HCT116 (cell line): ENCODE measurements at regions not wholly inside any gene's neighbourhood (a gene's known extent, or its start where the extent isn't known, plus 50 kb on each side); places are given as distances from the start of the nearest gene placed in this dataset.

Experiments
- ATAC-seq: fragments of 200-7000 bp; cut with Tn5 transposase; 2 replicates; pipeline ENCODE4 v1.9.1; 2020; ENCODE audit warnings: mild to moderate bottlenecking, moderate library complexity
- BruUV-seq: library from RNA; stranded (reverse); fragments of 400-500 nt; replicated peaks from 2 replicates; lab custom pipeline; 2021; lab: Mats Ljungman, UMichigan
- CTCF ChIA-PET: fragments of 300-600 bp; sonication (Branson Sonifier 250); formaldehyde crosslinking; loops from one replicate; lab custom pipeline; 2021; ENCODE audit warnings: antibody characterized with exemption; lab: Charles Lee
- POLR2A ChIA-PET: fragments of 300-600, 350-600 bp; sonication (Branson Sonifier 250); formaldehyde crosslinking; loops from one replicate; lab custom pipeline; 2021; ENCODE audit warnings: antibody characterized with exemption; lab: Charles Lee
- RAD21 ChIA-PET, 2 experiments: fragments of 300-600 bp; sonication (Branson Sonifier 250); formaldehyde crosslinking; loops; one replicate each; lab custom pipeline; 2023; ENCODE audit warnings: low total read pairs in 2 of 2; ENCODE audit not compliant: uncharacterized antibody in 2 of 2, unreplicated experiment in 2 of 2, low non-redundant PET in 1 of 2; lab: Charles Lee
- DNase-seq: peaks from one replicate; pipeline ENCODE4 v3.0.0-alpha.2; 2010; ENCODE audit warnings: low read depth, low spot score
- H2AFZ ChIP-seq: fragments of 200-600 bp; shearing (Covaris generic), sonication (generic); 2 replicates; pipeline ENCODE4 v1.6.1; 2017; ENCODE audit warnings: low read depth, mixed run types, mixed read lengths, antibody characterized with exemption, low read length; ENCODE audit not compliant: poor library complexity, severe bottlenecking
- H3K27ac ChIP-seq: 2 replicates; pipeline ENCODE4 v1.5.1; 2012; ENCODE audit warnings: low read depth, low read length
- H3K27me3 ChIP-seq: fragments of 200-600 bp; sonication (generic); 2 replicates; pipeline ENCODE4 v1.6.1; 2016; ENCODE audit warnings: mixed run types, low read length, mixed read lengths; ENCODE audit not compliant: insufficient read depth
- H3K36me3 ChIP-seq, 2 experiments: fragments of 200-500 bp in 1 of 2; fragments of 200-600 bp in 1 of 2; sonication (Bioruptor generic) in 1 of 2; sonication (generic) in 1 of 2; 2 replicates each; pipeline versions ENCODE4 v1.5.1 to v1.6.1; 2014 to 2016; ENCODE audit warnings: low read length in 2 of 2, inconsistent platforms in 1 of 2, mixed read lengths in 1 of 2, mixed run types in 1 of 2; ENCODE audit not compliant: insufficient read depth in 2 of 2, control insufficient read depth in 1 of 2
- H3K4me1 ChIP-seq, 2 experiments: fragments of 200-600 bp in 1 of 2; sonication (generic) in 1 of 2; 2 replicates each; pipeline versions ENCODE4 v1.5.1 to v1.6.1; 2012 to 2017; ENCODE audit warnings: low read length in 2 of 2, inconsistent platforms in 1 of 2, mild to moderate bottlenecking in 1 of 2, mixed read lengths in 1 of 2, mixed run types in 1 of 2, moderate library complexity in 1 of 2; ENCODE audit not compliant: insufficient read depth in 2 of 2, control insufficient read depth in 1 of 2
- H3K4me2 ChIP-seq: fragments of 200-600 bp; sonication (generic); 2 replicates; pipeline ENCODE4 v1.6.1; 2017; ENCODE audit warnings: mixed run types, low read length, mixed read lengths
- H3K4me3 ChIP-seq, 2 experiments: fragments of 200-600 bp in 1 of 2; sonication (generic) in 1 of 2; replicated peaks in 1 of 2; 2 replicates each; pipeline ENCODE4 v1.5.1; 2011 to 2016; ENCODE audit warnings: low read length in 2 of 2, control low read depth in 1 of 2, low read depth in 1 of 2, mild to moderate bottlenecking in 1 of 2, mixed read lengths in 1 of 2, mixed run types in 1 of 2
- H3K79me2 ChIP-seq: fragments of 200-600 bp; sonication (generic); 2 replicates; pipeline ENCODE4 v1.6.1; 2017; ENCODE audit warnings: mild to moderate bottlenecking, mixed run types, low read length, moderate library complexity, mixed read lengths; ENCODE audit not compliant: insufficient read depth
- H3K9ac ChIP-seq: fragments of 200-600 bp; sonication (generic); 2 replicates; pipeline ENCODE4 v1.6.1; 2016; ENCODE audit warnings: low read length, mixed read lengths
- H3K9me2 ChIP-seq: fragments of 200-600 bp; sonication (generic), shearing (Covaris generic); 2 replicates; pipeline ENCODE4 v1.6.1; 2017; ENCODE audit warnings: mixed run types, mild to moderate bottlenecking, moderate library complexity; ENCODE audit not compliant: insufficient read depth
- H3K9me3 ChIP-seq, 2 experiments: fragments of 200-500 bp in 1 of 2; fragments of 200-600 bp in 1 of 2; sonication (Bioruptor generic) in 1 of 2; sonication (generic) in 1 of 2; 2 replicates each; pipeline ENCODE4 v1.6.1; 2014 to 2017; ENCODE audit warnings: low read length in 2 of 2, mixed read lengths in 2 of 2, inconsistent platforms in 1 of 2, low read depth in 1 of 2, mild to moderate bottlenecking in 1 of 2, mixed run types in 1 of 2, moderate library complexity in 1 of 2; ENCODE audit not compliant: control insufficient read depth in 1 of 2, insufficient read depth in 1 of 2
- H4K20me1 ChIP-seq: fragments of 200-600 bp; sonication (generic), shearing (Covaris generic); 2 replicates; pipeline ENCODE4 v1.6.1; 2017; ENCODE audit warnings: mixed run types, mild to moderate bottlenecking, moderate library complexity; ENCODE audit not compliant: insufficient read depth
- CBX3 ChIP-seq: IDR thresholded peaks from 2 replicates; pipeline ENCODE4 v1.6.1; 2012; ENCODE audit warnings: low read depth
- CEBPB ChIP-seq: IDR thresholded peaks from 2 replicates; pipeline ENCODE4 v1.6.1; 2012; ENCODE audit warnings: low read depth
- EGR1 ChIP-seq: IDR thresholded peaks from 2 replicates; pipeline ENCODE4 v1.6.1; 2012; ENCODE audit warnings: low read depth
- ELF1 ChIP-seq: IDR thresholded peaks from 2 replicates; pipeline ENCODE4 v1.6.1; 2012; ENCODE audit warnings: low read depth, borderline replicate concordance
- EZH2 ChIP-seq: fragments of 200-600 bp; sonication (generic); IDR thresholded peaks from 2 replicates; pipeline ENCODE4 v1.6.1; 2017; ENCODE audit warnings: antibody characterized with exemption, mixed run types
- EZH2phosphoT487 ChIP-seq: fragments of 200-600 bp; IDR thresholded peaks from 2 replicates; pipeline ENCODE4 v1.6.1; 2018; ENCODE audit warnings: antibody characterized with exemption, borderline replicate concordance
- JUND ChIP-seq: IDR thresholded peaks from 2 replicates; pipeline ENCODE4 v1.6.1; 2012
- POLR2A ChIP-seq: IDR thresholded peaks from 2 replicates; pipeline ENCODE4 v1.7.0; 2011; ENCODE audit warnings: borderline replicate concordance; ENCODE audit not compliant: insufficient read depth, insufficient read length; ENCODE audit errors: extremely low read depth
- POLR2AphosphoS5 ChIP-seq: IDR thresholded peaks from 2 replicates; pipeline ENCODE4 v1.6.1; 2011; ENCODE audit warnings: mild to moderate bottlenecking, low read depth, low read length, moderate library complexity
- RAD21 ChIP-seq: IDR thresholded peaks from 2 replicates; pipeline ENCODE4 v1.6.1; 2012; ENCODE audit warnings: low read depth, mild to moderate bottlenecking
- SIN3A ChIP-seq: IDR thresholded peaks from 2 replicates; pipeline ENCODE4 v1.6.1; 2012; ENCODE audit warnings: low read depth
- SRF ChIP-seq: IDR thresholded peaks from 2 replicates; pipeline ENCODE4 v1.6.1; 2012; ENCODE audit warnings: low read depth
- TCF7L2 ChIP-seq: IDR thresholded peaks from 2 replicates; pipeline ENCODE4 v1.7.0; 2011; ENCODE audit warnings: borderline replicate concordance, inconsistent platforms; ENCODE audit not compliant: insufficient read depth, insufficient read length; ENCODE audit errors: extremely low read depth
- YY1 ChIP-seq: IDR thresholded peaks from 2 replicates; pipeline ENCODE4 v1.6.1; 2011; ENCODE audit warnings: low read length, low read depth, moderate library complexity, mild to moderate bottlenecking; ENCODE audit not compliant: insufficient replicate concordance; ENCODE audit errors: extremely low read depth
- ZNF274 ChIP-seq: fragments of 200-500 bp; sonication (Bioruptor generic); IDR thresholded peaks from 2 replicates; pipeline ENCODE4 v1.6.1; 2014; ENCODE audit warnings: mild to moderate bottlenecking, low read depth, low read length, inconsistent platforms
- intact Hi-C: fragments of 100-400 bp; cut with micrococcal nuclease; formaldehyde crosslinking; loops from 2 replicates; pipeline ENCODE4 v1.10.0; 2022
- TF ChIP-seq, protein P1 (sequence below), 3 experiments: fragments of 200-600 bp in 1 of 3; sonication (generic) in 1 of 3; IDR thresholded peaks in 2 of 3; conservative IDR thresholded peaks in 1 of 3; 2 replicates each; pipeline ENCODE4 v1.5.1; 2012 to 2017; ENCODE audit warnings: low read depth in 2 of 3, low read length in 2 of 3, antibody characterized with exemption in 1 of 3, borderline replicate concordance in 1 of 3, control low read depth in 1 of 3, mild to moderate bottlenecking in 1 of 3, mixed read lengths in 1 of 3, mixed run types in 1 of 3, moderate library complexity in 1 of 3; ENCODE audit not compliant: insufficient read depth in 1 of 3
- TF ChIP-seq, protein P2 (sequence below): IDR thresholded peaks from 2 replicates; pipeline ENCODE4 v1.6.1; 2011; ENCODE audit warnings: mild to moderate bottlenecking, low read length, moderate library complexity; ENCODE audit not compliant: insufficient replicate concordance; ENCODE audit errors: extremely low read depth
- TF ChIP-seq, protein P3 (sequence below): IDR thresholded peaks from 2 replicates; pipeline ENCODE4 v1.6.1; 2012
- TF ChIP-seq, protein P4 (sequence below): IDR thresholded peaks from 2 replicates; pipeline ENCODE4 v1.6.1; 2012; ENCODE audit warnings: low read depth

DNA sequence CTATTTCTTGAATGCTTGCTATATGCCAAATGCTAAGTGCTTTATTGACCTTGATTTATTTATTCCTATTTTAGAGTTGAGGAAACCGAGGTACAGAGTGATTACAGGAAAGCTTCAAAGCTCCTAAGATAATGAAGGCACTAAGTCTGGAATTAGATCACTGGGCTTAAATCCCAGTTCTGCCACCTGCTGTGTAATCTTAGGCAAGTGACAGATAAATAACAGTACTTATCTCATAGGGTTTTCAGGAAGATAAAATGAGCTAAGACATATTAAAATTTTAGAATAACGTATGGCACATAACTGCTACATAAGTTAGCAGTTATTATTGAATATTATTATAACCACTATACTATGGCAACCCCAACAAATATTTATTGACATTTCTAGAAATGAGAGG, 843.8 kb downstream of the DTWD2 start:
- Histone ChIP-seq H2AFZ (no peak overlapping the region), H3K9ac (no peak overlapping the region), H3K36me3 (no peaks in the 10 kb centered on the region), H3K9me2 (no peaks in the 10 kb centered on the region), H3K4me3 (no peak overlapping the region), H4K20me1 (no peaks in the 10 kb centered on the region), H3K27ac (no peak overlapping the region), H3K4me2 (no peak overlapping the region), H3K27me3 (no peaks in the 10 kb centered on the region), H3K4me1 (no peaks in the 10 kb centered on the region), H3K79me2 (no peaks in the 10 kb centered on the region), H3K9me3 (no peaks in the 10 kb centered on the region)
- intact Hi-C loops = no loop called here
- BruUV-seq = no TSS peak
- ChIA-PET RAD21 (no interaction called here), CTCF (no interaction called here), POLR2A (no interaction called here)
- TF ChIP-seq SIN3A (no peak), SRF (no peak), CEBPB (no peak), POLR2A (no peak), POLR2AphosphoS5 (no peak), EZH2phosphoT487 (no peak), JUND (no peak), TCF7L2 (no peak), CBX3 (no peak), RAD21 (no peak), ZNF274 (no peak), ELF1 (no peak), EGR1 (no peak), YY1 (no peak), EZH2 (no peak)
- TF ChIP-seq, protein P1, sequence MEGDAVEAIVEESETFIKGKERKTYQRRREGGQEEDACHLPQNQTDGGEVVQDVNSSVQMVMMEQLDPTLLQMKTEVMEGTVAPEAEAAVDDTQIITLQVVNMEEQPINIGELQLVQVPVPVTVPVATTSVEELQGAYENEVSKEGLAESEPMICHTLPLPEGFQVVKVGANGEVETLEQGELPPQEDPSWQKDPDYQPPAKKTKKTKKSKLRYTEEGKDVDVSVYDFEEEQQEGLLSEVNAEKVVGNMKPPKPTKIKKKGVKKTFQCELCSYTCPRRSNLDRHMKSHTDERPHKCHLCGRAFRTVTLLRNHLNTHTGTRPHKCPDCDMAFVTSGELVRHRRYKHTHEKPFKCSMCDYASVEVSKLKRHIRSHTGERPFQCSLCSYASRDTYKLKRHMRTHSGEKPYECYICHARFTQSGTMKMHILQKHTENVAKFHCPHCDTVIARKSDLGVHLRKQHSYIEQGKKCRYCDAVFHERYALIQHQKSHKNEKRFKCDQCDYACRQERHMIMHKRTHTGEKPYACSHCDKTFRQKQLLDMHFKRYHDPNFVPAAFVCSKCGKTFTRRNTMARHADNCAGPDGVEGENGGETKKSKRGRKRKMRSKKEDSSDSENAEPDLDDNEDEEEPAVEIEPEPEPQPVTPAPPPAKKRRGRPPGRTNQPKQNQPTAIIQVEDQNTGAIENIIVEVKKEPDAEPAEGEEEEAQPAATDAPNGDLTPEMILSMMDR (IDR thresholded peaks at IDR 0.05 in 2 of 3, conservative IDR thresholded peaks at IDR 0.05 in 1 of 3; ENCODE audit: borderline replicate concordance in 1 of 3, insufficient read depth in 1 of 3, low read depth in 2 of 3, low read length in 2 of 3) = no peak
- TF ChIP-seq, protein P2, sequence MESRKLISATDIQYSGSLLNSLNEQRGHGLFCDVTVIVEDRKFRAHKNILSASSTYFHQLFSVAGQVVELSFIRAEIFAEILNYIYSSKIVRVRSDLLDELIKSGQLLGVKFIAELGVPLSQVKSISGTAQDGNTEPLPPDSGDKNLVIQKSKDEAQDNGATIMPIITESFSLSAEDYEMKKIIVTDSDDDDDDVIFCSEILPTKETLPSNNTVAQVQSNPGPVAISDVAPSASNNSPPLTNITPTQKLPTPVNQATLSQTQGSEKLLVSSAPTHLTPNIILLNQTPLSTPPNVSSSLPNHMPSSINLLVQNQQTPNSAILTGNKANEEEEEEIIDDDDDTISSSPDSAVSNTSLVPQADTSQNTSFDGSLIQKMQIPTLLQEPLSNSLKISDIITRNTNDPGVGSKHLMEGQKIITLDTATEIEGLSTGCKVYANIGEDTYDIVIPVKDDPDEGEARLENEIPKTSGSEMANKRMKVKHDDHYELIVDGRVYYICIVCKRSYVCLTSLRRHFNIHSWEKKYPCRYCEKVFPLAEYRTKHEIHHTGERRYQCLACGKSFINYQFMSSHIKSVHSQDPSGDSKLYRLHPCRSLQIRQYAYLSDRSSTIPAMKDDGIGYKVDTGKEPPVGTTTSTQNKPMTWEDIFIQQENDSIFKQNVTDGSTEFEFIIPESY = no peak
- TF ChIP-seq, protein P3, sequence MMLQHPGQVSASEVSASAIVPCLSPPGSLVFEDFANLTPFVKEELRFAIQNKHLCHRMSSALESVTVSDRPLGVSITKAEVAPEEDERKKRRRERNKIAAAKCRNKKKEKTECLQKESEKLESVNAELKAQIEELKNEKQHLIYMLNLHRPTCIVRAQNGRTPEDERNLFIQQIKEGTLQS = no peak
- TF ChIP-seq, protein P4, sequence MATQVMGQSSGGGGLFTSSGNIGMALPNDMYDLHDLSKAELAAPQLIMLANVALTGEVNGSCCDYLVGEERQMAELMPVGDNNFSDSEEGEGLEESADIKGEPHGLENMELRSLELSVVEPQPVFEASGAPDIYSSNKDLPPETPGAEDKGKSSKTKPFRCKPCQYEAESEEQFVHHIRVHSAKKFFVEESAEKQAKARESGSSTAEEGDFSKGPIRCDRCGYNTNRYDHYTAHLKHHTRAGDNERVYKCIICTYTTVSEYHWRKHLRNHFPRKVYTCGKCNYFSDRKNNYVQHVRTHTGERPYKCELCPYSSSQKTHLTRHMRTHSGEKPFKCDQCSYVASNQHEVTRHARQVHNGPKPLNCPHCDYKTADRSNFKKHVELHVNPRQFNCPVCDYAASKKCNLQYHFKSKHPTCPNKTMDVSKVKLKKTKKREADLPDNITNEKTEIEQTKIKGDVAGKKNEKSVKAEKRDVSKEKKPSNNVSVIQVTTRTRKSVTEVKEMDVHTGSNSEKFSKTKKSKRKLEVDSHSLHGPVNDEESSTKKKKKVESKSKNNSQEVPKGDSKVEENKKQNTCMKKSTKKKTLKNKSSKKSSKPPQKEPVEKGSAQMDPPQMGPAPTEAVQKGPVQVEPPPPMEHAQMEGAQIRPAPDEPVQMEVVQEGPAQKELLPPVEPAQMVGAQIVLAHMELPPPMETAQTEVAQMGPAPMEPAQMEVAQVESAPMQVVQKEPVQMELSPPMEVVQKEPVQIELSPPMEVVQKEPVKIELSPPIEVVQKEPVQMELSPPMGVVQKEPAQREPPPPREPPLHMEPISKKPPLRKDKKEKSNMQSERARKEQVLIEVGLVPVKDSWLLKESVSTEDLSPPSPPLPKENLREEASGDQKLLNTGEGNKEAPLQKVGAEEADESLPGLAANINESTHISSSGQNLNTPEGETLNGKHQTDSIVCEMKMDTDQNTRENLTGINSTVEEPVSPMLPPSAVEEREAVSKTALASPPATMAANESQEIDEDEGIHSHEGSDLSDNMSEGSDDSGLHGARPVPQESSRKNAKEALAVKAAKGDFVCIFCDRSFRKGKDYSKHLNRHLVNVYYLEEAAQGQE = no peak
- ATAC-seq (no peak), DNase-seq (no peak)
